HG03571 (cell line): ENCODE measurements at regions not wholly inside any gene's neighbourhood (a gene's known extent, or its start where the extent isn't known, plus 50 kb on each side); places are given as distances from the start of the nearest gene placed in this dataset.

Source experiments
- ATAC-seq: cut with Tn5 transposase; IDR thresholded peaks from one replicate; pipeline ENCODE4 v1.9.1; 2021; ENCODE audit not compliant: unreplicated experiment

DNA sequence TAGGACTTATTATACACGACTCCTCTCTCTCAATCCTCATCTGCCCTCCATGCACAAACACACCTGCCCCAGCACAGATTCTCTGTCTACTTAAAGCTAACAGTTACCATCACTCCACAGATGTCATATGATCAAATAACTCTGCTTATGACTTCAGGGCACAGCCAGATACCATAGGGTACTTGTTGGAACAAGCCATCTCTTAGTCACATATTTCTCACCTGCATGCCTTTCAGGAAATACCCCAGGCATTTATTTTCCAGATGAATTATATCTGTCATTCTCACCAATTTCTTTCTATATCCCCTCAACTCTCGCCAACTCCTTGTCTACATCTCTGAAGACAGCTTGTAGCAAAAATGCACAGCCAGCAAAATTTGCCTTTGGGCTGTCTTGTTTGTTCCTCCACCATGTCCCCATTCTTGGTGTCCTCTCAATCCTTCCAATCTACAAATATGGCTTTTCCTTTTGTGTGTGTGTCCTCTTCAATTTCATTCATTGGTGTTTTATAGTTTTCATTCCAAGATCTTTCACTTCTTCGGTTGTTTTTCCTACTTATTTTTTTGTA, 353.9 kb upstream of the CAMK1G start:
- ATAC-seq, result no peak

GRCh38 chr1:209230314-209230713, 353.2 kb upstream of the CAMK1G start:
- no peak for ATAC-seq

GRCh38 chr1:209231476-209232156, 351.9 kb upstream of the CAMK1G start:
- no peak for ATAC-seq

DNA sequence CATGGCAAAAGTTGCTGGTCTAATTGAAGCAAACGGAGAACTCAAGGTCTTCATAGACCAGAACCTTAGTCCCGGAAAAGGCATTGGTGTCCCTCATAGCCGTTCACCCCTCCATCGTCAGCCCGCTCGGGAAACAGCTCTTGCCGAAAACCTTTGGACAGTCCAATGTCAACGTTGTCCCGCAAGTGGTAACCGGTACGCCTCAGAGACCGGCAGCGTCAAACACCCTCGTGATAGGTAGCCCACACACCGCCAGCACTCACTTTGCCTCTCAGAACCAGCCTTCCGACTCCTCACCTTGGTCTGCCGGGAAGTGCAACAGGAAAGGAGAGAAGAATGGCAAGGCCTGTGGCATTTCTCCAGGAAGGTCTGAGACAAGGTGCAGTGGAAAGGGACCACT, 351.3 kb upstream of the CAMK1G start:
- ATAC-seq, result no peak

- ATAC-seq, result no peak
These were observed 350.8 kb upstream of the CAMK1G start for GRCh38 chr1:209232759-209233158.

DNA sequence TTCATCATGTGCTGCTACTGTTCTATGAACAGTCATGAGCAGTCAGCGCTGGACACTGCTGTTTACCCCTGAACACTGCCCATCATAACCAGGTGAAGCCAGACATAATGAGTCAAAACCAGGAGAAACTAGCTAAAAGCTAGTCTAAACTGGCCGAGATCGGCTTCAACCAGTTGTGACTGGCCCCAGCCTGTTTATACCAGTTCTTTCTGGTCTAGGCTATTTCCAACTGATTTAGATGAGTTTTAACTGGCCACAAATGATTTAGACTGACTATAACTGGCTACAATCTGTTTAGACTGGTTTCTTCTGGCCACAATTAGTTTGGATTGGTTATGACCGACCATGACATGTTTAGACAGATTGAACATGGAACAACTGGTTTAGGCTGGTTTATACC, 348.3 kb upstream of the CAMK1G start:
- no peak for ATAC-seq

DNA sequence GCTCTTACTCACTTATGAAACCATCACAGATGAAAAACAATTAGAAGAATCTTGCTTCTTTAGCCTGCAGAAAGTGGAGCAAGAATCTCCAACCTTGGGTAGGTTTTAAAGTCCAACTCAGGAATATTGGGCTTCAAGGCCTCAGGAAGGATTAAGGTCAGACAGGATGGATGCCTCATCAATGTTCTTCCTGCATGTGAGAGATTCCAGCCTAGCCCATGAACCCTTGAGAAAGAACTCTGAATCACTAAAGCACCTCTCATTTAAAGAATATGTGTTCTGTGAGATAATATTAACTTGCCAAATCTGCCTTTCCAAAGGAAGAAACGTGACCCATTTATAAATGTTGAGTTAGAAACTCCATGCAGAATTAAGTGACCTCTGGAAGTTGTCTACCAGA, 345.2 kb upstream of the CAMK1G start:
- ATAC-seq, result no peak

GRCh38 chr1:209240351-209240750, 343.2 kb upstream of the CAMK1G start:
- ATAC-seq, result no peak

DNA sequence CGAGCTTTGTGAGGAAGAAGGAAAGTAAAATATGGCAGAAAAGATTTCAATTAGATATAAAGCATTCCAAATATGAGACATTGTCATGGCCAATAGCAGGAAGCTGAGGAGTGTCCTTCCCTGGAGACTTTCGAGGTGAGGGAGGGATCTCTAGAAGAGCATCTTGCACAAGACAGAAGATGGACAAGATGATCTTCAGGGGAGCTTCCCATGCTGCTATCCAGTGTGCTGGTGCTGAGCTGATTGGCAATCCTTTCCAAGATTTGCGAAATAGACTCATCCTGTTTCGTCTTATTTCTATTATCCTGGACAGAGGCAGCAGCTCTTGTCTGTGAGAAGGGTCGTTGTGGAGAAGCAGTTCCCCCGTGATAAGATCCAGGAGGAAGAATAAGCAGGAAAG, 342.0 kb upstream of the CAMK1G start:
- no peak for ATAC-seq

DNA sequence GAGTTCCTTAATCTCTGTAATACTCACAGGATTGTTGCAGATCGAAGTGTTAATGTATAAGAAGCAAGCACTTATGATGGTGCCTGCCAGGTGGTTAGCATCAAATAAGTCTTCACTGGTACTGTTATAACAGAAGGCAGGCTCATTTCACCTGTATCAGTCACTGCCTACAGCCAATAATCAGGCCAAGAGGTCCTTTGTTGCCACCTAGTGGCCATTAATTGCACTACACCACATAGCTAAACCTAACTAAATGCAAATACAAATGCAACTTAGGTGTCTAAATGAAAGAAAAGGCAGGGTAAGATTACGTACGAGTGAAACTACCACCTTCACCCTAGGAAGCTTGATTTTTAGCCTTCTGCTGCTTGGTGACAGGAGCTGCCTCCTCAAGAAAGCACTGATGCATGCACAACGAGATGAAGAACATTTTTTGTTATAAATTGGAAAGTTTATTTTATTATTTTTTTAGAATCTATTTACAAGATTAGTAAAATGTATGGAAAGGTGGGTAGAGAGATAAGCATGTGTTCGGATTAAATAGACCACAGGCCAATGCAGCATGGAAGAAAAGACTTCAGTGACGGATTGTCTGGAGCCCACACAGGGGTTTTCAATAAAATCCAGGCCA, 334.8 kb upstream of the CAMK1G start:
- ATAC-seq, result peak; percentile 87

DNA sequence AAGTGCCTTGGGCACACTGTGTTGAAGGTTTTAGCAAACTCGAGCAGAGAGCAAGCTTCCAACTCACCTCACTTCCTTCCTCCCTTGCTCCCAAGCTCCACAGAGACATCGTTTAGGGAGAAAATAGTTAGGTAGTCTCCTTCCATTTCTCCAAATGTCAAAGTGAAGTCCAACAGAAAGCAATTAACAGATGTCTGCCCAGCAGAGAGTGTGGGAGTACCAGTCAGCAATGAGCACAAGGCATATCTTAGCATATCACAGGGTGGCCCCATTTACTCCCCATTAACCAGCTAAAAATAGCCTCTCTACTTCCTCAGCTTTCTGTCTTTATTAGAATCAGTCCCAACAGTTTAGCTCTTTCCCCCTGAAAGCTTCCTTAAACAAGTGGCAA, 334.2 kb upstream of the CAMK1G start:
- ATAC-seq, result no peak

DNA sequence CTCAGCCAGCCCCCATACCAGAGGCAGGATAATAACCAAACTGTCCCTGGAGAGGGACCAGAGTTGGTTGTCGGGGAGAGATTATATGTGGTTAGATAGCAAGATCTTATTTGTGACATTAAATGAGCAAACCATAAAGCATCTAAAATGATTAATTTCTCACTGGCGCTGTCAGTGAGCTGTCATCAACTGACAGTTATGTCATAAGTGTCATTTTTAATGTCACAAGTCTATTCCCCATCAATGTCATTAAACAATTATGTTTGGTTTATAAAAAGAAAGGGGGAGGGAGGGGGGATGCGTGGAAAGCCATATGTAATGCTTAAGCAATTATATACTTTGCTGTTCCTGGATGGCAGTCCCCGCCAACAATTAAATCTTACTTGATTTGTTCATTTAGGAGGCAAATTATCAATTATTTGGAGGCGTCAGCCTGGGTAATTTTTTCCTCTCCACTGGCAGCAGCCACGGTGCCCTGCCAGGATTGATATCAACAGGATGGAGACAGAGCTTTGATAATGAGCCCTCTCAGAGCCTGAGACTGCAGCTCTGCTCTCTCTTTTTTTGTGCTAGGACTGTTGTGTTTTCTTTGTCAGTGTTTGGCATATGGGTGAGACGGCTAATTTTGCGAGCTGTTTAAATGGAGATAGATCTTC, 333.6 kb upstream of the CAMK1G start:
- no peak for ATAC-seq

GRCh38 chr1:209250861-209251636, 332.5 kb upstream of the CAMK1G start:
- no peak for ATAC-seq

DNA sequence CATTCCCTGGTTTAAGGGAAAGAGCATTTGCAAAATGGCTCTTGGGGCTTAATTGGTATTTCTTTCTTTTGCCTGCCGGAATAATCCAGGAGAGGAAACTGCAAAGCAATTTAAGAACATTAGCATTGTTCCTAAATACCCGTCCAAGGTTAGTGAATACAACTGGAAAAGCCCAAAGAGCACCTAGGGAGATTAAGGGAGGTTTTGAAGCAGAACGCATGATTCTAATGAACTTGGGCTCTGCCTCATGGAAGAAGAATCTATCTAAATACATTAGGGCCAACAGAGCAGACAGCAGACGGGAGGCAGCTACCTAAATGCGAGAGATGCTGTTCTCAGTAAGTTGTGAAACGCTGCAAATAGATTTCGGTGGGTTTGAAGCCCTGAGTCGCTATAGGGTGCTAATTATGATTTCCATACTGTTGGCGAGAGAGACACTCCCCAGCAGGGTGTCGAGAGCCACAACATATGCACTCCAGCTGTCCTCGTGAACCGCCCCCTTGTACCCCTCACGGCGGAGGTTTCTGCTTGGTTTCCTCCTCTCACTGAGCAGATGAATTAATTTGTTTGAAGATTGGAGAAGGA, 326.7 kb upstream of the CAMK1G start:
- no peak for ATAC-seq

- no peak for ATAC-seq
These were observed 326.1 kb upstream of the CAMK1G start for GRCh38 chr1:209257454-209257853.

DNA sequence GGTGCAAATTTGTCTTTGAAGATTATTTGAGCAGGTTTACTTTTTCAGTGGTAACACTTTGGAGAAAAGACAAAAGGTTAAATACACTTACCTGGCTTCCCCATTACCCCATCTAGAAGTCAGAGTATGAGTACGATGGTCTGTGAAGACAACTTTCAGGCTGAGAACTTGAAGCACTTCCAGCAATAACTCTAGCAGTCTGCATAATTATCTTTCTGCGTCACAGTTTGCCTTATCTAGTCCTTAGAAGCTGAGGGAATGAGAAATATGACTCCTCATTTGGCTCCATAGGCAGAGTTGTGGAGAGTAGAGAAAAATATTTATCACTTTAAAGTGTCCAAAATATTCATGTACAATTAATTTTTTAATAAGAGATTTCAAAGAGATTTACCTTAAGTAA, 323.4 kb upstream of the CAMK1G start:
- no peak for ATAC-seq

GRCh38 chr1:209262631-209263030, 320.9 kb upstream of the CAMK1G start:
- no peak for ATAC-seq

GRCh38 chr1:209265301-209265700, 318.2 kb upstream of the CAMK1G start:
- no peak for ATAC-seq

DNA sequence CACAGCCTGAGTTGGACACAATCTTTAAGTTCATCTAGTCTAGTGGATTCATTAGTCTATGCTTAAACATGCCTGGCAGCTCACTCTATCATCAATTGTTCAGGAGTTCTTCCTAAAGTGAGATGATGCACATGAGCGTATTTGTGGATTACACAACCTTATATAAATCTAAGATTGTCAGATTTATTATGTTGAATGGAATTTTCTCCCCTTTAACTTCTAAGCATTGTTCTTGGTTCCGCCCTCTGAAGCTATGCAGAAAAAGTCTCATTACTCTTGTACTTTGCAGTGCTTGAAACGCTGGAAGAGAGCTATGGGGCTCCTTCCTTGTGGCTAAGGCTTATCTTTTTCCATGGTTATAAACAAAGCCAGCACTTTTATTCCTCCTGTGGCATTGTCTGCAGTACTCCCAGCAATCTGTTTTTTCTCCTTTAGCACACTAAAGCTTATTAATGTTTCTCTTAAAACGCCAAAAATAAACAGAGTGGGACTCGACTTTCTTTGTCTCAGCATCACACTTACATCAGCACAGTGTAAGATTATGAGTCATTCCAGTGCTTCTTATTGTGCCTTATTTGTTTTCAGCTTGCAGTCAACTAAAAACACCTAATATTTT, 316.8 kb upstream of the CAMK1G start:
- no peak for ATAC-seq

DNA sequence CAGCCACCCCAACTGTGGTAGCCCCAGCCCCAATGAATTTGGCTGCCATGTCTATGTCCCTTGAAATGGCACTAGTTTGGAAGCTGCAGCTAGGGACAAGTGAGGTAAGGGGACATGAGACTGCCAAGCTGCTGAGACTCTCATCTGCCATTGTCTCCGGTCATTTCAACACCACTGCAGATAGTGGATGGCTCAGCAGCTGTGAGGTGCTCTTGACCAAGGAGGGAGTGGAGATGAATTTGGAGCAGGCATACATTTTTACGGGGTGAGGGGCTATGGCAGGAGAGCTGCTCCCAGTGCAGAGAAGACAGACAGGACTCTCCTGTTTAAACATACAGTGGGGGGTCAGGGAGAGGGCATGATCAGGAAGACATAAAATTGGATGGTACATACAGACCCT, 315.5 kb upstream of the CAMK1G start:
- no peak for ATAC-seq

DNA sequence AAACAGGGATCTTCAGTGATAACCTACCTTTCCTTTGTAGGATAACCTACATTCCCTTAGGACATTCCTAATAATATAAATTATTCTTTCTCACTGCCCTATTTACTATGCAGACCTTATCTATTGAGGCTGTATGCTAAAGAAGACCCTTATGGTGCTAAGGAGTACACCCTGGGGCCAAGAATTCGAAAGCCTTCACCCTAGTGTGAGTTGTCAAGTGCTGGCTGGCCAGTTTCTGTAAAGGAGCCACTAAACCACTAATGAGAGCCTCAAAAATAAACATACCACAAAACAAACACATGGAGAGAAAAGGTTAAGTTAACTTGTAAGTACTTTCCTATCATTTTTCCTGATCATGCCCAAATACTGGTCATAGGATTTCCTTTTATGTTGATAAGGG, 315.0 kb upstream of the CAMK1G start:
- no peak for ATAC-seq
